Endothelial cell of umbilical vein (primary cell): ENCODE measurements at regions not wholly inside any gene's neighbourhood (a gene's known extent, or its start where the extent isn't known, plus 50 kb on each side); places are given as distances from the start of the nearest gene placed in this dataset.

Experiments
- CTCF ChIP-seq, 2 donors: IDR thresholded peaks; 1 replicate in 1 of 2; 2 replicates in 1 of 2; pipeline ENCODE4 v1.5.1; 2011; ENCODE audit warnings: low read length in 2 of 2, mild to moderate bottlenecking in 2 of 2, moderate library complexity in 2 of 2, control low read depth in 1 of 2, inconsistent platforms in 1 of 2, low read depth in 1 of 2; ENCODE audit not compliant: insufficient read depth in 1 of 2; ENCODE audit errors: extremely low read depth in 1 of 2
- EZH2 ChIP-seq: IDR thresholded peaks from 2 replicates; pipeline ENCODE4 v1.6.1; 2012; ENCODE audit warnings: borderline replicate concordance, low read depth, mild to moderate bottlenecking, moderate library complexity, low read length, inconsistent platforms; ENCODE audit not compliant: severe bottlenecking
- GATA2 ChIP-seq: IDR thresholded peaks from 2 replicates; pipeline ENCODE4 v1.7.0; 2011; ENCODE audit warnings: low read depth, mild to moderate bottlenecking, moderate library complexity, mixed read lengths, low read length; ENCODE audit not compliant: insufficient read length, insufficient read depth
- POLR2AphosphoS5 ChIP-seq: IDR thresholded peaks from 2 replicates; pipeline ENCODE4 v1.6.1; 2012; ENCODE audit warnings: low read depth, mild to moderate bottlenecking, control low read depth, low read length, moderate library complexity; ENCODE audit not compliant: insufficient read depth

DNA sequence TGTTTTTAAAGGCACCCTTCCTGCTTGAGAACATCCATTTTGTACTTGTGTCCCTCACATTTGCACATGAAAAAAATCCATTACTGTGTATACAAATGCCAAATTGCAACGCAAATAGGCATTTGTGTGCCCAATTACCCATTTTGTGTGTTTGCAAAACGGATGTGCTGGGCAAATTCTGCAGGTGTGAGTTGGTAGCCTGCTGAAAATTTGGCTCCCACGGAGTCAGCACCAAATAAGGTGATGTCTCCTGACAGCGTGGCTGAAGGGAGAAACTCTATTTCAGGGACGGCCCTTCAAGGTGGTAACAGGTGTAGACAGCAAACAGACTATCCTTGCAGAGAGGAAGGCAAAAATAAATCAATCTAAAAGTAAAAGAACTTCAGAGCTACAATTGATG, 661.1 kb downstream of the BCL11A start:
- TF ChIP-seq CTCF (IDR thresholded peaks at IDR 0.05; ENCODE audit: extremely low read depth in 1 of 2, insufficient read depth in 1 of 2, low read depth in 1 of 2, low read length in 2 of 2) (no peak), EZH2 (no peak), POLR2AphosphoS5 (no peak), GATA2 (no peak)
